Activated CD4-positive, alpha-beta T cell treated with anti-CD3 and anti-CD28 coated beads, Interleukin-2, amount 10 ng/mL, durations not matched to agents 7 days and 5 days (primary cell): ENCODE measurements at regions not wholly inside any gene's neighbourhood (a gene's known extent, or its start where the extent isn't known, plus 50 kb on each side); places are given as distances from the start of the nearest gene placed in this dataset.

Experiments
- CTCF ChIA-PET: fragments of 350-600 bp; sonication (Branson Sonifier 250); formaldehyde crosslinking; loops from one replicate; lab custom pipeline; 2021; ENCODE audit warnings: antibody characterized with exemption; lab: Charles Lee
- POLR2A ChIA-PET: fragments of 350-600 bp; sonication (Branson Sonifier 250); formaldehyde crosslinking; loops from one replicate; lab custom pipeline; 2021; ENCODE audit warnings: antibody characterized with exemption; lab: Charles Lee
- DNase-seq: peaks from one replicate; pipeline ENCODE4 v3.0.0-alpha.2; 2020
- H3K27ac Mint-ChIP-seq: one replicate; pipeline ENCODE4 v1.8.0; 2021; ENCODE audit warnings: mild to moderate bottlenecking, moderate library complexity, mixed read lengths
- H3K27me3 Mint-ChIP-seq: one replicate; pipeline ENCODE4 v1.8.0; 2021; ENCODE audit warnings: mixed read lengths
- H3K36me3 Mint-ChIP-seq: one replicate; pipeline ENCODE4 v1.8.0; 2021; ENCODE audit warnings: low read depth, mixed read lengths
- H3K4me1 Mint-ChIP-seq: one replicate; pipeline ENCODE4 v1.8.0; 2021; ENCODE audit warnings: mixed read lengths
- H3K4me3 Mint-ChIP-seq: one replicate; pipeline ENCODE4 v1.8.0; 2021; ENCODE audit warnings: mild to moderate bottlenecking, moderate library complexity, mixed read lengths
- H3K9me3 Mint-ChIP-seq: one replicate; pipeline ENCODE4 v1.8.0; 2021; ENCODE audit warnings: mixed read lengths

- Mint-ChIP-seq H3K36me3 (no peaks in the 10 kb centered on the region), H3K9me3 (no peaks in the 10 kb centered on the region), H3K4me1 (no peaks in the 10 kb centered on the region), H3K27me3 (peaks cover 2% of the 10 kb centered on the region), H3K4me3 (no peak overlapping the region), H3K27ac (no peak overlapping the region)
- ChIA-PET POLR2A (no interaction called here), CTCF (no interaction called here)
- no peak for DNase-seq
Measured at GRCh38 chr10:61539876-61540275, 86.7 kb upstream of the TMEM26 start.

- Mint-ChIP-seq H3K27ac (no peak overlapping the region), H3K9me3 (no peaks in the 10 kb centered on the region), H3K27me3 (peaks cover 2% of the 10 kb centered on the region), H3K36me3 (no peaks in the 10 kb centered on the region), H3K4me3 (no peak overlapping the region), H3K4me1 (no peaks in the 10 kb centered on the region)
- DNase-seq, result no peak
- CTCF ChIA-PET, result no interaction called here
- POLR2A ChIA-PET, result no interaction called here
Measured at GRCh38 chr10:61529208-61529607, 76.0 kb upstream of the TMEM26 start.

- Mint-ChIP-seq H3K4me1 (no peaks in the 10 kb centered on the region), H3K4me3 (no peak overlapping the region), H3K27ac (no peak overlapping the region), H3K9me3 (no peaks in the 10 kb centered on the region), H3K27me3 (no peaks in the 10 kb centered on the region), H3K36me3 (no peaks in the 10 kb centered on the region)
- ChIA-PET POLR2A (no interaction called here), CTCF (no interaction called here)
- no peak for DNase-seq
Measured at GRCh38 chr10:61503051-61503450, 49.9 kb upstream of the TMEM26 start.
